H1 (cell line): ENCODE measurements at regions not wholly inside any gene's neighbourhood (a gene's known extent, or its start where the extent isn't known, plus 50 kb on each side); places are given as distances from the start of the nearest gene placed in this dataset.

ENCODE experiments used
- RNF2 ChIP-seq: fragments of 200-900, 300-1000 bp; sonication (generic); IDR thresholded peaks from 2 replicates; pipeline ENCODE4 v1.7.1; 2016; ENCODE audit warnings: borderline replicate concordance, low read depth, mild to moderate bottlenecking, antibody characterized with exemption, low read length; ENCODE audit not compliant: poor library complexity, severe bottlenecking; ENCODE audit errors: missing control alignments
- TF ChIP-seq, protein P1 (sequence below), 3 experiments: IDR thresholded peaks; 1 replicate in 2 of 3; 2 replicates in 1 of 3; pipeline versions ENCODE4 v1.5.1 to v1.6.1; 2011; ENCODE audit warnings: low read length in 3 of 3, mild to moderate bottlenecking in 3 of 3, inconsistent platforms in 2 of 3, low read depth in 1 of 3, moderate library complexity in 1 of 3; ENCODE audit not compliant: insufficient read depth in 1 of 3; ENCODE audit errors: control extremely low read depth in 1 of 3

- TF ChIP-seq, protein P1, sequence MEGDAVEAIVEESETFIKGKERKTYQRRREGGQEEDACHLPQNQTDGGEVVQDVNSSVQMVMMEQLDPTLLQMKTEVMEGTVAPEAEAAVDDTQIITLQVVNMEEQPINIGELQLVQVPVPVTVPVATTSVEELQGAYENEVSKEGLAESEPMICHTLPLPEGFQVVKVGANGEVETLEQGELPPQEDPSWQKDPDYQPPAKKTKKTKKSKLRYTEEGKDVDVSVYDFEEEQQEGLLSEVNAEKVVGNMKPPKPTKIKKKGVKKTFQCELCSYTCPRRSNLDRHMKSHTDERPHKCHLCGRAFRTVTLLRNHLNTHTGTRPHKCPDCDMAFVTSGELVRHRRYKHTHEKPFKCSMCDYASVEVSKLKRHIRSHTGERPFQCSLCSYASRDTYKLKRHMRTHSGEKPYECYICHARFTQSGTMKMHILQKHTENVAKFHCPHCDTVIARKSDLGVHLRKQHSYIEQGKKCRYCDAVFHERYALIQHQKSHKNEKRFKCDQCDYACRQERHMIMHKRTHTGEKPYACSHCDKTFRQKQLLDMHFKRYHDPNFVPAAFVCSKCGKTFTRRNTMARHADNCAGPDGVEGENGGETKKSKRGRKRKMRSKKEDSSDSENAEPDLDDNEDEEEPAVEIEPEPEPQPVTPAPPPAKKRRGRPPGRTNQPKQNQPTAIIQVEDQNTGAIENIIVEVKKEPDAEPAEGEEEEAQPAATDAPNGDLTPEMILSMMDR (IDR thresholded peaks at IDR 0.05; ENCODE audit: control extremely low read depth in 1 of 3, insufficient read depth in 1 of 3, low read depth in 1 of 3, low read length in 3 of 3), result no peak
- TF ChIP-seq RNF2, result no peak
Observed at GRCh38 chr3:59658274-59658673, 608.4 kb upstream of the CFAP20DC start (continued).
